ENCODE measurements at regions not wholly inside any gene's neighbourhood (a gene's known extent, or its start where the extent isn't known, plus 50 kb on each side); places are given as distances from the start of the nearest gene placed in this dataset.

DNA sequence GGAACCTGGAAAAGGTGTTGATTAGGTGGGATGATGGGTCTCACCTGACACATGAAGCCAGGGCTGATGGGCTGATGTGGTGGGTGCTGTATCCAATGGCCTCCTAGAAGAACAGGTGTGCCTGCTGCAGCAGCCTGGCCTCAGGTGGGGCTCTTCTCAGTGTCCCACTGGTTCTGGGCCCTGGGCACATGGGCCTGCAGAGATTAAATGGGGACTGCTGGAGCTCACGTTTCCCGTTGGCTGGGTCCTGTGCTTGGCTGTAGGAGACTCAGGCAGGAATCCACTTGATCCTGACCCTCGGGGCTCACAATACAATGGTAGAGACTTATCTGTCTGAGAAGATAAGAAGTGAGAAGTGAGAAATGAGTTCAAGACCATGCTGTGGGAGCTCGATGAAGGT is 170.9 kb downstream of the KCNS3 start:
- Histone ChIP-seq H3K9me3 (ENCODE audit: insufficient read depth, low read length) (no peaks in the 10 kb centered on the region), H3K27me3 (ENCODE audit: low read length) (no peaks in the 10 kb centered on the region), H3K9me2 (replicated peaks; ENCODE audit: insufficient read depth, low read length) (no peaks in the 10 kb centered on the region), H3K27ac (ENCODE audit: low read depth, low read length) (no peak overlapping the region), H3F3A (ENCODE audit: insufficient read depth) (no peaks in the 10 kb centered on the region), H3K79me2 (ENCODE audit: insufficient read depth, low read length) (no peaks in the 10 kb centered on the region), H3K9ac (ENCODE audit: low read length) (no peak overlapping the region), H3K36me3 (ENCODE audit: low read length) (no peaks in the 10 kb centered on the region), H4K20me1 (ENCODE audit: low read depth, low read length) (no peaks in the 10 kb centered on the region), H3K4me3 (ENCODE audit: insufficient read depth, low read length, poor library complexity, severe bottlenecking) (no peak overlapping the region), H2AFZ (ENCODE audit: low read depth, low read length, severe bottlenecking) (no peak overlapping the region), H3K4me2 (ENCODE audit: low read depth, low read length, poor library complexity, severe bottlenecking) (no peak overlapping the region)
- TF ChIP-seq EZH2phosphoT487 (conservative IDR thresholded peaks at IDR 0.05; ENCODE audit: low read length), result no peak
- TF ChIP-seq, protein P1, sequence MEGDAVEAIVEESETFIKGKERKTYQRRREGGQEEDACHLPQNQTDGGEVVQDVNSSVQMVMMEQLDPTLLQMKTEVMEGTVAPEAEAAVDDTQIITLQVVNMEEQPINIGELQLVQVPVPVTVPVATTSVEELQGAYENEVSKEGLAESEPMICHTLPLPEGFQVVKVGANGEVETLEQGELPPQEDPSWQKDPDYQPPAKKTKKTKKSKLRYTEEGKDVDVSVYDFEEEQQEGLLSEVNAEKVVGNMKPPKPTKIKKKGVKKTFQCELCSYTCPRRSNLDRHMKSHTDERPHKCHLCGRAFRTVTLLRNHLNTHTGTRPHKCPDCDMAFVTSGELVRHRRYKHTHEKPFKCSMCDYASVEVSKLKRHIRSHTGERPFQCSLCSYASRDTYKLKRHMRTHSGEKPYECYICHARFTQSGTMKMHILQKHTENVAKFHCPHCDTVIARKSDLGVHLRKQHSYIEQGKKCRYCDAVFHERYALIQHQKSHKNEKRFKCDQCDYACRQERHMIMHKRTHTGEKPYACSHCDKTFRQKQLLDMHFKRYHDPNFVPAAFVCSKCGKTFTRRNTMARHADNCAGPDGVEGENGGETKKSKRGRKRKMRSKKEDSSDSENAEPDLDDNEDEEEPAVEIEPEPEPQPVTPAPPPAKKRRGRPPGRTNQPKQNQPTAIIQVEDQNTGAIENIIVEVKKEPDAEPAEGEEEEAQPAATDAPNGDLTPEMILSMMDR (IDR thresholded peaks at IDR 0.05; ENCODE audit: insufficient read depth, low read length, poor library complexity, severe bottlenecking), result no peak

DNA sequence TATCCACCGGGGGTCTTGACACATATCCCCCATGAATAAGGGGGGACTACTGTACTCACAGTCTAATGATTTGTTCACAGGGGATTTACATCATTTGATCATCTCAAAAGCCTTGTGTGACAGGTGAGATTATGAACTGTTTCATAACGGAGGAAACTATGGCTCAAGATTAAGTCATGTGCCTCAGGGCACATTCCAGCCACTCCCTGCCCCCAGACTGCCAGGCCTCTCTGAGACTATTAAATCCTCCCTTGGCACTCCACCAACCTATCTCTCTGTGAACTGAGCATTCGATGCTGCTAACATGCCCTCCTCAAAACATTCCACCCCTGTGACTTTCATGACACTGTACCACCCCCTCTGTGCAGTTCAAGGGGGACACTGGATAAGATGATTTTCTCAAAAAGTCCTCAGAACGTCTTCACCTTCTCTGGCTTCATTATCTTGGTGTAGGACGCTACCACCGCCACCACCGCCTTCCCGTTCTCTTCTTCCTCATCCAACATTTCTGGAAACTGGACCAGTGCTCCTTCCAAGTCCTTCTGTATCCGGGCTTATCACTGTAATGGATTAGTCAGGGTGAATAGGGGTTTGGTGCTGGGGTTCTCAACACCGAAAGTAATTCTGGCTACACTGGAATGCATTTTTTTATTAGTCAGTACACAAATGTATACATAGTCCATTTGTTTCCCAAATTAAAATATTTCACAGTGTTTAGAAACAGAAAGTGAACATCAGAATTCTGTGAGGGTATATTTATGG is 169.6 kb downstream of the KCNS3 start:
- Histone ChIP-seq H4K20me1 (ENCODE audit: low read depth, low read length) (no peaks in the 10 kb centered on the region), H3K79me2 (ENCODE audit: insufficient read depth, low read length) (no peaks in the 10 kb centered on the region), H3F3A (ENCODE audit: insufficient read depth) (no peaks in the 10 kb centered on the region), H2AFZ (ENCODE audit: low read depth, low read length, severe bottlenecking) (no peak overlapping the region), H3K4me2 (ENCODE audit: low read depth, low read length, poor library complexity, severe bottlenecking) (no peak overlapping the region), H3K9me2 (replicated peaks; ENCODE audit: insufficient read depth, low read length) (no peaks in the 10 kb centered on the region), H3K9me3 (ENCODE audit: insufficient read depth, low read length) (no peaks in the 10 kb centered on the region), H3K4me3 (ENCODE audit: insufficient read depth, low read length, poor library complexity, severe bottlenecking) (no peak overlapping the region), H3K36me3 (ENCODE audit: low read length) (no peaks in the 10 kb centered on the region), H3K27ac (ENCODE audit: low read depth, low read length) (no peak overlapping the region), H3K9ac (ENCODE audit: low read length) (no peak overlapping the region), H3K27me3 (ENCODE audit: low read length) (no peaks in the 10 kb centered on the region)
- TF ChIP-seq, protein P1 (IDR thresholded peaks at IDR 0.05; ENCODE audit: insufficient read depth, low read length, poor library complexity, severe bottlenecking), result no peak
- TF ChIP-seq EZH2phosphoT487 (conservative IDR thresholded peaks at IDR 0.05; ENCODE audit: low read length), result no peak

DNA sequence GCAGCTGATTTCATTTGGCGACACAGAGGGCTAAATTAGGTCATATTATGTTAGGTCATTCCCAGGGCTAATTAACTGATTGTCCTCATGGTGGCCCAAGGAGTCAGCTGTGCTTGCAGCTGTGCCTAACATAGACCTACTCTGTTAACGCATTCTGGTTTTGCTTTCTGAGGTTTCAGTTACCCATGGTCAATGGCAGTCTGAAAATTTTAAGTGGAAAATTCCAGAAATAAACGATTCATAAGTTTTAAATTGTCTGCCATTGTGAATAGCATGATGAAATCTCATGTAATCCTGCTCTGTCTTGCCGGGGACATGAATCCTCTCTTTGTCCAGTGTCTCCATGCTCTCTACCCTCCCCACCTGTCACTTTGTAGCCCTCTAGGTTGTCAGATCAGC is 168.7 kb downstream of the KCNS3 start:
- Histone ChIP-seq H3K9ac (ENCODE audit: low read length) (no peak overlapping the region), H3K4me2 (ENCODE audit: low read depth, low read length, poor library complexity, severe bottlenecking) (no peak overlapping the region)

More for the DNA sequence above, 168.7 kb downstream of the KCNS3 start:
- TF ChIP-seq, protein P1 (IDR thresholded peaks at IDR 0.05; ENCODE audit: insufficient read depth, low read length, poor library complexity, severe bottlenecking), result no peak
- H3K9me3 ChIP-seq (ENCODE audit: insufficient read depth, low read length), result no peaks in the 10 kb centered on the region
- no peaks in the 10 kb centered on the region for H3K27me3 ChIP-seq (ENCODE audit: low read length)
- H3K27ac ChIP-seq (ENCODE audit: low read depth, low read length), result no peak overlapping the region
- no peaks in the 10 kb centered on the region for H3F3A ChIP-seq (ENCODE audit: insufficient read depth)
- no peak overlapping the region for H2AFZ ChIP-seq (ENCODE audit: low read depth, low read length, severe bottlenecking)
- no peaks in the 10 kb centered on the region for H4K20me1 ChIP-seq (ENCODE audit: low read depth, low read length)
- H3K4me3 ChIP-seq (ENCODE audit: insufficient read depth, low read length, poor library complexity, severe bottlenecking), result no peak overlapping the region
- H3K36me3 ChIP-seq (ENCODE audit: low read length), result no peaks in the 10 kb centered on the region
- H3K9me2 ChIP-seq (replicated peaks; ENCODE audit: insufficient read depth, low read length), result no peaks in the 10 kb centered on the region
- no peaks in the 10 kb centered on the region for H3K79me2 ChIP-seq (ENCODE audit: insufficient read depth, low read length)
